Ishikawa (cell line): ENCODE measurements at regions not wholly inside any gene's neighbourhood (a gene's known extent, or its start where the extent isn't known, plus 50 kb on each side); places are given as distances from the start of the nearest gene placed in this dataset.

Source experiments
- CEBPB ChIP-seq: IDR thresholded peaks from 2 replicates; pipeline ENCODE4 v1.6.1; 2012
- CREB1 ChIP-seq: IDR thresholded peaks from 2 replicates; pipeline ENCODE4 v1.6.1; 2012; ENCODE audit warnings: low read depth
- EGR1 ChIP-seq: IDR thresholded peaks from 2 replicates; pipeline ENCODE4 v1.6.1; 2012
- EP300 ChIP-seq: IDR thresholded peaks from 2 replicates; pipeline ENCODE4 v1.6.1; 2012; ENCODE audit warnings: borderline replicate concordance
- FOXM1 ChIP-seq: IDR thresholded peaks from 2 replicates; pipeline ENCODE4 v1.6.1; 2012; ENCODE audit warnings: low read depth, borderline replicate concordance
- MAX ChIP-seq: IDR thresholded peaks from 2 replicates; pipeline ENCODE4 v1.6.1; 2012
- NFIC ChIP-seq: IDR thresholded peaks from 2 replicates; pipeline ENCODE4 v1.6.1; 2012
- RAD21 ChIP-seq: IDR thresholded peaks from 2 replicates; pipeline ENCODE4 v1.6.1; 2012; ENCODE audit warnings: low read depth
- REST ChIP-seq: IDR thresholded peaks from 2 replicates; pipeline ENCODE4 v1.6.1; 2012; ENCODE audit warnings: low read depth, mild to moderate bottlenecking
- TAF1 ChIP-seq: IDR thresholded peaks from 2 replicates; pipeline ENCODE4 v1.6.1; 2012; ENCODE audit warnings: low read depth, mild to moderate bottlenecking
- TCF12 ChIP-seq: IDR thresholded peaks from 2 replicates; pipeline ENCODE4 v1.6.1; 2012; ENCODE audit warnings: low read depth
- TEAD4 ChIP-seq: IDR thresholded peaks from 2 replicates; pipeline ENCODE4 v1.6.1; 2012
- USF1 ChIP-seq: IDR thresholded peaks from 2 replicates; pipeline ENCODE4 v1.6.1; 2012
- YY1 ChIP-seq: IDR thresholded peaks from 2 replicates; pipeline ENCODE4 v1.6.1; 2012; ENCODE audit warnings: low read depth
- ZBTB7A ChIP-seq: IDR thresholded peaks from 2 replicates; pipeline ENCODE4 v1.6.1; 2012; ENCODE audit warnings: low read depth

GRCh38 chr5:124678468-124678867 is 68.0 kb downstream of the ZNF608 start:
- TF ChIP-seq MAX (no peak), ZBTB7A (no peak), EGR1 (no peak), USF1 (no peak), RAD21 (no peak), TAF1 (no peak), TEAD4 (no peak), FOXM1 (no peak), YY1 (no peak), REST (no peak), NFIC (no peak), CEBPB (no peak), CREB1 (no peak)

- TF ChIP-seq TEAD4 (no peak), EP300 (no peak), REST (no peak), TCF12 (no peak), ZBTB7A (no peak), YY1 (no peak)
Observed at GRCh38 chr5:124677374-124678351, 68.8 kb downstream of the ZNF608 start.

GRCh38 chr5:124675931-124676846 is 70.2 kb downstream of the ZNF608 start:
- no peak for TF ChIP-seq FOXM1
- TF ChIP-seq REST, result no peak
- no peak for TF ChIP-seq CREB1
- no peak for TF ChIP-seq TAF1
- no peak for TF ChIP-seq TEAD4
- no peak for TF ChIP-seq EP300
- TF ChIP-seq RAD21, result no peak
- TF ChIP-seq CEBPB, result no peak
- TF ChIP-seq USF1, result no peak
- no peak for TF ChIP-seq YY1
- TF ChIP-seq NFIC, result no peak
- TF ChIP-seq MAX, result no peak
- no peak for TF ChIP-seq EGR1
- TF ChIP-seq ZBTB7A, result no peak

GRCh38 chr5:124671193-124671592 is 75.2 kb downstream of the ZNF608 start:
- TF ChIP-seq YY1, result no peak
- no peak for TF ChIP-seq EP300
- TF ChIP-seq FOXM1, result no peak; the same call in 1 of the 2 replicates
- TF ChIP-seq TEAD4, result peak; percentile 17; the same call in 1 of the 2 replicates
- no peak for TF ChIP-seq REST
- peak; percentile 53; the same call in 1 of the 2 replicates for TF ChIP-seq NFIC
- TF ChIP-seq EGR1, result no peak
- TF ChIP-seq MAX, result no peak
- no peak for TF ChIP-seq ZBTB7A
- no peak for TF ChIP-seq RAD21
- no peak for TF ChIP-seq USF1
- no peak for TF ChIP-seq TAF1
- TF ChIP-seq TCF12, result peak; percentile 30; the same call in 1 of the 2 replicates
- TF ChIP-seq CREB1, result no peak
